ENCODE measurements at regions not wholly inside any gene's neighbourhood (a gene's known extent, or its start where the extent isn't known, plus 50 kb on each side); places are given as distances from the start of the nearest gene placed in this dataset.

- no peaks in the 10 kb centered on the region for H3K4me1 Mint-ChIP-seq
- Histone ChIP-seq H3K4me1 (ENCODE audit: control insufficient read depth, insufficient read depth, low read length, poor library complexity, severe bottlenecking) (no peaks in the 10 kb centered on the region), H3K27me3 (ENCODE audit: control insufficient read depth, insufficient read depth, low read length) (no peaks in the 10 kb centered on the region), H3K27ac (ENCODE audit: insufficient read depth, low read length, poor library complexity, severe bottlenecking) (no peak overlapping the region), H3K9me3 (ENCODE audit: control insufficient read depth in 2 of 2, low read length in 2 of 2) (no peaks in the 10 kb centered on the region), H3K4me3 (ENCODE audit: low read depth, low read length) (no peak overlapping the region), H3K36me3 (ENCODE audit: control insufficient read depth, insufficient read depth, low read length) (no peaks in the 10 kb centered on the region)
- no peak overlapping the region for H3K4me3 Mint-ChIP-seq
- ATAC-seq (ENCODE audit: low read depth in 2 of 2) (no peak), DNase-seq (no peak)
- no peaks in the 10 kb centered on the region for H3K27me3 Mint-ChIP-seq
- no peak overlapping the region for H3K27ac Mint-ChIP-seq
- H3K36me3 Mint-ChIP-seq: no peaks in the 10 kb centered on the region
- H3K9me3 Mint-ChIP-seq: peaks cover 0 to 7% (median 2%) of the 10 kb centered on the region in 7 donors
Observed at GRCh38 chr5:124477577-124477976, 268.9 kb downstream of the ZNF608 start.

DNA sequence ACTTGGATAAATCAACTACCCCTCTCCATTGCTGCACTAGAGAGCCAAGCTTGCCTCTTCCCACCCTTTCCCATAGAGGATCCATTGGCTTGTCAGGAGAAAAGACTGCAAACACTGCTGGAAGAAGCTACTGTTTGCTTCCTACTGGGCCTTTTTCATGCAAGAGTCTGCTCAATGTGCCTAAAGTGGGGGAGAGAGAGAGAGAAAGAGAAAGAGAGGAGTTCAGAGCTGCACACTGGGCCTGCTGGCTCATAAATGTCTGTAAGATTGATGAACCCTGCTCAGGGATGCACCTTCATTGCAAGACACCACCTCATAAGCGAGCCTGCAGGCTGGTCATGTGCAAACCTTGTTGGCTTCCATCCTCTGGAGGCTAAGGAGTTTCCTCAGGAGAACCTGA lies 269.4 kb downstream of the ZNF608 start:
- H3K4me1 Mint-ChIP-seq: no peaks in the 10 kb centered on the region
- no peak for ATAC-seq (ENCODE audit: low read depth in 2 of 2)
- H3K36me3 ChIP-seq (ENCODE audit: control insufficient read depth, insufficient read depth, low read length): no peaks in the 10 kb centered on the region
- no peaks in the 10 kb centered on the region for H3K36me3 Mint-ChIP-seq
- H3K9me3 ChIP-seq (ENCODE audit: control insufficient read depth in 2 of 2, low read length in 2 of 2): no peaks in the 10 kb centered on the region
- H3K4me3 ChIP-seq (ENCODE audit: low read depth, low read length): no peak overlapping the region
- H3K27ac ChIP-seq (ENCODE audit: insufficient read depth, low read length, poor library complexity, severe bottlenecking): no peak overlapping the region
- no peaks in the 10 kb centered on the region for H3K27me3 Mint-ChIP-seq
- H3K4me1 ChIP-seq (ENCODE audit: control insufficient read depth, insufficient read depth, low read length, poor library complexity, severe bottlenecking): no peaks in the 10 kb centered on the region
- H3K9me3 Mint-ChIP-seq: peaks cover 0 to 7% (median 2%) of the 10 kb centered on the region in 7 donors
- no peak for DNase-seq
- no peak overlapping the region for H3K4me3 Mint-ChIP-seq
- H3K27me3 ChIP-seq (ENCODE audit: control insufficient read depth, insufficient read depth, low read length): no peaks in the 10 kb centered on the region
- H3K27ac Mint-ChIP-seq: no peak overlapping the region

- no peak overlapping the region for H3K4me3 ChIP-seq (ENCODE audit: low read depth, low read length)
- H3K9me3 ChIP-seq (ENCODE audit: control insufficient read depth in 2 of 2, low read length in 2 of 2): no peaks in the 10 kb centered on the region
- no peaks in the 10 kb centered on the region for H3K36me3 Mint-ChIP-seq
- H3K4me1 Mint-ChIP-seq: no peaks in the 10 kb centered on the region
- H3K9me3 Mint-ChIP-seq: peaks cover 0 to 2% (median 0%) of the 10 kb centered on the region in 7 donors
- no peak overlapping the region for H3K27ac ChIP-seq (ENCODE audit: insufficient read depth, low read length, poor library complexity, severe bottlenecking)
- no peak for ATAC-seq (ENCODE audit: low read depth in 2 of 2)
- H3K36me3 ChIP-seq (ENCODE audit: control insufficient read depth, insufficient read depth, low read length): no peaks in the 10 kb centered on the region
- H3K27ac Mint-ChIP-seq: no peak overlapping the region
- H3K4me3 Mint-ChIP-seq: no peak overlapping the region
- no peak for DNase-seq
- H3K27me3 Mint-ChIP-seq: no peaks in the 10 kb centered on the region
- no peaks in the 10 kb centered on the region for H3K27me3 ChIP-seq (ENCODE audit: control insufficient read depth, insufficient read depth, low read length)
- no peaks in the 10 kb centered on the region for H3K4me1 ChIP-seq (ENCODE audit: control insufficient read depth, insufficient read depth, low read length, poor library complexity, severe bottlenecking)
Observed at GRCh38 chr5:124474528-124475215, 271.8 kb downstream of the ZNF608 start.

- no peaks in the 10 kb centered on the region for H3K4me1 ChIP-seq (ENCODE audit: control insufficient read depth, insufficient read depth, low read length, poor library complexity, severe bottlenecking)
- H3K4me3 ChIP-seq (ENCODE audit: low read depth, low read length): no peak overlapping the region
- H3K27ac ChIP-seq (ENCODE audit: insufficient read depth, low read length, poor library complexity, severe bottlenecking): no peak overlapping the region
- Mint-ChIP-seq H3K4me3 (no peak overlapping the region), H3K4me1 (no peaks in the 10 kb centered on the region), H3K27ac (no peak overlapping the region), H3K27me3 (peaks cover 4% of the 10 kb centered on the region), H3K9me3 (peaks cover 0 to 5% (median 0%) of the 10 kb centered on the region in 7 donors), H3K36me3 (no peaks in the 10 kb centered on the region)
- no peaks in the 10 kb centered on the region for H3K36me3 ChIP-seq (ENCODE audit: control insufficient read depth, insufficient read depth, low read length)
- DNase-seq (no peak), ATAC-seq (ENCODE audit: low read depth in 2 of 2) (no peak)
- H3K9me3 ChIP-seq (ENCODE audit: control insufficient read depth in 2 of 2, low read length in 2 of 2): no peaks in the 10 kb centered on the region
- H3K27me3 ChIP-seq (ENCODE audit: control insufficient read depth, insufficient read depth, low read length): no peaks in the 10 kb centered on the region
Observed at GRCh38 chr5:124468671-124469411, 277.6 kb downstream of the ZNF608 start.

DNA sequence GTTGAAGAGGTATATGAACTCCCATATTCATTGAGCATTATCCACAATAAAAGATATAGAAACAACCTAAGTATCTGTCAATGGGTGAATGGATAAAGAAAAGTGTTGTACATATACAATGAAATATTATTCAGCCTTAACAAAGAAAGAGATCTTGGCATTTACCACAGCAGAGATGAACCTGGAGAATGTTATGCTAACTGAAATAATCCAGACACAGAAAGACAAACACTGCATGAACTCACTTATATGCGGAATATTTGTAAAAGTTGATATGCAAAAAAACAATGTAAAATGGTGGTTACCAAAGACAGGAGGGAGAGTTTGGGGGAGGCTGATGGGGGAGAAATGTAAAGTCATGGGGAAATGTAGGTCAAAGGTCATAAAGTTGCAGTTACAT lies 278.7 kb downstream of the ZNF608 start:
- no peaks in the 10 kb centered on the region for H3K36me3 ChIP-seq (ENCODE audit: control insufficient read depth, insufficient read depth, low read length)
- Mint-ChIP-seq H3K4me1 (no peaks in the 10 kb centered on the region), H3K27ac (no peak overlapping the region), H3K36me3 (no peaks in the 10 kb centered on the region), H3K4me3 (no peak overlapping the region), H3K9me3 (peaks cover 0 to 7% (median 2%) of the 10 kb centered on the region in 7 donors), H3K27me3 (peaks cover 4% of the 10 kb centered on the region)
- H3K9me3 ChIP-seq (ENCODE audit: control insufficient read depth in 2 of 2, low read length in 2 of 2): no peaks in the 10 kb centered on the region
- H3K4me1 ChIP-seq (ENCODE audit: control insufficient read depth, insufficient read depth, low read length, poor library complexity, severe bottlenecking): no peaks in the 10 kb centered on the region
- no peak for ATAC-seq (ENCODE audit: low read depth in 2 of 2)
- no peak overlapping the region for H3K4me3 ChIP-seq (ENCODE audit: low read depth, low read length)
- no peak for DNase-seq
- H3K27me3 ChIP-seq (ENCODE audit: control insufficient read depth, insufficient read depth, low read length): no peaks in the 10 kb centered on the region
- H3K27ac ChIP-seq (ENCODE audit: insufficient read depth, low read length, poor library complexity, severe bottlenecking): no peak overlapping the region

DNA sequence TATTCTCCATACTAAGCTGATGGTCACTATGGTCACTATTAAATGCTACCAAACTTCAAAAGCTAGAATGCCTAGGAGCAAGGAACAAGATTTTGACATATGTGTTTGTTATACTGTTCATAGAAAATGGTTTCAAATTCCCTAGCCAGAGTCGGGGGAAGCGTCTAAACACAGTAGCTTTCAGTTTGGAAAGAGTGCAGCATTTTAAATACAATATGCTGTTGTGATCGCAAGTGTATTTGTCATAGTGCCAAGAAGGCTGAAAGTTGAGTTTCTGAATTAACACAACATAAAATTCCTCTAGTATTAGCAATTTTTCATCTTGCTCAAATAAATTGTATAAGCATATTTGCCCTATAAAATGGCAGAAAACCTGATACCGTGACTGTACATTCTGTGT lies 280.4 kb downstream of the ZNF608 start:
- no peaks in the 10 kb centered on the region for H3K4me1 ChIP-seq (ENCODE audit: control insufficient read depth, insufficient read depth, low read length, poor library complexity, severe bottlenecking)
- Mint-ChIP-seq H3K27ac (no peak overlapping the region), H3K9me3 (peaks cover 0 to 10% (median 2%) of the 10 kb centered on the region in 7 donors), H3K27me3 (peaks cover 4% of the 10 kb centered on the region), H3K36me3 (no peaks in the 10 kb centered on the region), H3K4me3 (no peak overlapping the region), H3K4me1 (no peaks in the 10 kb centered on the region)
- H3K27me3 ChIP-seq (ENCODE audit: control insufficient read depth, insufficient read depth, low read length): no peaks in the 10 kb centered on the region
- DNase-seq: no peak
- H3K27ac ChIP-seq (ENCODE audit: insufficient read depth, low read length, poor library complexity, severe bottlenecking): no peak overlapping the region
- H3K9me3 ChIP-seq (ENCODE audit: control insufficient read depth in 2 of 2, low read length in 2 of 2): no peaks in the 10 kb centered on the region
- no peak for ATAC-seq (ENCODE audit: low read depth in 2 of 2)
- H3K36me3 ChIP-seq (ENCODE audit: control insufficient read depth, insufficient read depth, low read length): no peaks in the 10 kb centered on the region
- H3K4me3 ChIP-seq (ENCODE audit: low read depth, low read length): no peak overlapping the region

DNA sequence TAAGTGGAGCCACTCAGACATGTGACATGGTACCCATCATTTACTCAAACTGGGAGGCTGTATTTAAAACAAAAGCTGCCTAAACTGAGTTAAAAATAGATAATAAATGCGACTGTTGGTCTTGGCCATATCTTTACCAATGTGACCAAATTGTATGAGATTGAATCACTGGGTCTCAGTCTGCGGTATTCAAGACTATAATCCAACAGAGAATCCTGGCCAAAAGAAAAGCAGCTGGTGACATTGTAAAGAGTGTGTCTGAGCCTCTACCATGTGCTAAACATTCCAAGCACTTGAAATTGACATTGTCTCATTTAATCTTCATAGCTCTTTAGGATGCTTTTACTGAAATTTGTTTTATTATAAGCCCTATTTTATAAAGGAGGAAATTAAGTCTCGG lies 282.6 kb downstream of the ZNF608 start:
- H3K4me3 Mint-ChIP-seq: no peak overlapping the region
- ATAC-seq (ENCODE audit: low read depth in 2 of 2) (no peak), DNase-seq (no peak)
- H3K27me3 Mint-ChIP-seq: peaks cover 4% of the 10 kb centered on the region
- no peaks in the 10 kb centered on the region for H3K27me3 ChIP-seq (ENCODE audit: control insufficient read depth, insufficient read depth, low read length)
- no peak overlapping the region for H3K27ac Mint-ChIP-seq
- H3K4me1 Mint-ChIP-seq: no peaks in the 10 kb centered on the region
- H3K9me3 ChIP-seq (ENCODE audit: control insufficient read depth in 2 of 2, low read length in 2 of 2): no peaks in the 10 kb centered on the region
- no peak overlapping the region for H3K4me3 ChIP-seq (ENCODE audit: low read depth, low read length)
- H3K36me3 ChIP-seq (ENCODE audit: control insufficient read depth, insufficient read depth, low read length): no peaks in the 10 kb centered on the region
- no peaks in the 10 kb centered on the region for H3K4me1 ChIP-seq (ENCODE audit: control insufficient read depth, insufficient read depth, low read length, poor library complexity, severe bottlenecking)
- H3K36me3 Mint-ChIP-seq: no peaks in the 10 kb centered on the region
- peaks cover 0 to 12% (median 4%) of the 10 kb centered on the region in 7 donors for H3K9me3 Mint-ChIP-seq
- H3K27ac ChIP-seq (ENCODE audit: insufficient read depth, low read length, poor library complexity, severe bottlenecking): no peak overlapping the region

- H3K4me1 Mint-ChIP-seq: no peaks in the 10 kb centered on the region
- Histone ChIP-seq H3K4me1 (ENCODE audit: control insufficient read depth, insufficient read depth, low read length, poor library complexity, severe bottlenecking) (no peaks in the 10 kb centered on the region), H3K4me3 (ENCODE audit: low read depth, low read length) (no peak overlapping the region), H3K36me3 (ENCODE audit: control insufficient read depth, insufficient read depth, low read length) (no peaks in the 10 kb centered on the region), H3K27ac (ENCODE audit: insufficient read depth, low read length, poor library complexity, severe bottlenecking) (no peak overlapping the region), H3K27me3 (ENCODE audit: control insufficient read depth, insufficient read depth, low read length) (no peaks in the 10 kb centered on the region), H3K9me3 (ENCODE audit: control insufficient read depth in 2 of 2, low read length in 2 of 2) (no peaks in the 10 kb centered on the region)
- no peak overlapping the region for H3K4me3 Mint-ChIP-seq
- peaks cover 0 to 12% (median 2%) of the 10 kb centered on the region in 7 donors for H3K9me3 Mint-ChIP-seq
- DNase-seq (no peak), ATAC-seq (ENCODE audit: low read depth in 2 of 2) (no peak)
- H3K36me3 Mint-ChIP-seq: no peaks in the 10 kb centered on the region
- no peak overlapping the region for H3K27ac Mint-ChIP-seq
- H3K27me3 Mint-ChIP-seq: peaks cover 4% of the 10 kb centered on the region
Observed at GRCh38 chr5:124462751-124463150, 283.7 kb downstream of the ZNF608 start.
